Forelimb muscle (tissue), 1 donor: ENCODE measurements at regions not wholly inside any gene's neighbourhood (a gene's known extent, or its start where the extent isn't known, plus 50 kb on each side); places are given as distances from the start of the nearest gene placed in this dataset.
A peak's percentile ranks its signal among the peaks of the same experiment; 100 is the strongest.

Source experiments
- DNase-seq: peaks from one replicate; pipeline ENCODE4 v3.0.0-alpha.2; 2013; ENCODE audit warnings: low read depth

GRCh38 chr13:111038887-111039286 is 76.2 kb upstream of the ARHGEF7 start:
- no peak for DNase-seq

DNA sequence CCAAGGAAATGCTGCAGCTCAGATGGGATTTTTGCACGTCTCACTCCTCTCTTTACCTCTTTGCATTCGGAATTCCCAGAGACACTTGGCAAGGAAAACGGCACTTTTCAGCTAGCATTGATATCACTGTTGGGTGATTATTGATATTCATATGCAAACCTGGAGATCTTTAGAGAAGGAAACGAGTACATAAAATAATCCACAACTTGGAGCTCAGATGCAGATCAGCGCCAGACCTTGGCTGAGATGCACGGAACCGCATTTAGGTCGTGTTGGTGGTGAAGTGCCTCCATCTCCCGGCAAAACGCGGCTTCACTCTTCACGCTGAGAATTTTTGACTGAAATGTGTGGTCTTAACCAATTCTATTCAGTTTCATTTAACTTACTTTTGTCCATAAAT is 77.2 kb upstream of the ARHGEF7 start:
- no peak for DNase-seq

GRCh38 chr13:111036665-111037064 is 78.4 kb upstream of the ARHGEF7 start:
- DNase-seq = no peak

- DNase-seq = no peak
Observed at GRCh38 chr13:111035861-111036260, 79.2 kb upstream of the ARHGEF7 start.

- DNase-seq = no peak
Observed at GRCh38 chr13:111034811-111035210, 80.3 kb upstream of the ARHGEF7 start.

DNA sequence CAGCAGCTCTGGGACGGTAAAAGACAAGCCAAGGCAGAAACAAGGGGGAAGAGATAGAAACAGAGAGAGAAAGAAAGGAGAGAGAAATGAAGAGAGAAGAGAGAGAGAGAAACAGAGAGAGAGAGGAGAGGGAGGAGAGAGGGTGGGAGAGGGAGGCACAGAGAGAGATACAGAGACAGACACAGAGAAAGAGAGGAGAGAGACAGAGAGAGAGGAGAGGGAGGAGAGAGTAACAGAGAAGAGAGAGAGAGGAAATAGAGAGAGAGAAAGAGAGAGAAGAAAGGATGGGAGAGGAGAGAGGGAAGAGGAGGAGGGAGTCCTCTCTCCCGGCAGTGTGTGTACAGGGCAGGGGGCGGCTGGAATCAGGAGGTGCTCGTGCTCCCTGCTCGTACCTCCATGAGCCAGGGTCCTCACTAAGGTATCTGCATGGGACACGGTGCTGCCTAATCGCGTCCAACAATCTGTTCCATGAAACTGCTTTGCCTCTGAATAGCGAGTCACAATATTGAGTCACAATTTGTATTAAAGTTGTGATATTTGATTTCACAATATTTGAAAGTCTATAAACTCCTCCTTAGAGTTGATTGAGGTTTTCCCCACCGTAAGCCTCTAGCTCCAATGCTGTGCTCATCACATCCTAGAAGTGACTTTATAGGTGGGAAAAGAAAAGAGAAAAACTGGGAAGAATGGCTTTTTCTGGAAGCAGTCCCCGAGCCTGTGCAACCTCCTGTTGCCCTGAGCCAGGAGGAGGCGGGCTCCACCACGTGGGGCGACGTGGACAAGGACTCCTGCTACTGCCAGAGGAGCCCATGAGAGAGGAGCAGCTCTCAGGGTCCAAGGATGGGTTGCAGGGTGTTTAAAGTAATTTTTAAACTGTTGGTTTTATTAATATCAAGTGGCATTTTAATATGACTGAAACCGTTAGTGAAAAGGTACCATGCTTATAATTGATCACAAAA is 81.7 kb upstream of the ARHGEF7 start:
- no peak for DNase-seq

- DNase-seq = no peak
Observed at GRCh38 chr13:111031531-111031961, 83.6 kb upstream of the ARHGEF7 start.

- DNase-seq = no peak
Observed at GRCh38 chr13:111029957-111030609, 85.0 kb upstream of the ARHGEF7 start.

GRCh38 chr13:111027458-111028439 is 87.4 kb upstream of the ARHGEF7 start:
- no peak for DNase-seq

DNA sequence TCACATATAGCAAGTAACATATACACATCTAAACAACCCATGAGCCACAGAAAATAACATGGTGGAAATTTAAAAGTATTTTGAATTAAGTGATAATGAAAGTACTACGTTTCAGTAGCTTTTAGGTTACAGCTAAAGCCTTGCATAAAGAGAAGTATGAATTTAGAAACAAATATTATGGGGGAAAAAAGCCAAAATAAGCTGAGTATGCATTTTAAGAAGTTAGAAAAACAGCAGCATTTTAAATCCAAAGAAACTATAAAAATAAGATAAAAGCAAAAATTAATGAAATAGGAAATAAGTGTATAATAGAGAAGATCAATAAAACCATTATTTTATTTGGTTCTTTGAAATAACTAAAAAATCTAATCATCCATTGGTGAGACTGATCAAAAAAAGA is 89.8 kb upstream of the ARHGEF7 start:
- no peak for DNase-seq

DNA sequence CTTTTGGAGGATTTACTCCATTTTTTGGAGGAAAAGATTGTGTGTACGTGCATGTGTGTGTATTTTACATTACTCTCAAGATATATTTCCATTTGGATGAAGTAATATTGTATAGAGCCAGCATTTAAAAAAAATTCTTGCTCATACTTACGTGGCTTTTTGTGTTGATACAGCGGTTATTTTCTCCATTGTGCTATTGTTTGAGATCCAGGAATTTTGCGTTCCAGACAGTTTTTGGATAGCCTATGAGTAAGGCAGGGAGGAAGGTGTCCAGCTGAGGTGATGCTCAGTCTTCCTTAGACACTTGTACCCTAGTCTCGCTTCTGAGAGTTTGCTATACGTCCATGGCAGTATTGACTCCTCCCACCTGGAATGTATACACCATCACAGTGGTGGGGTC is 92.2 kb upstream of the ARHGEF7 start:
- DNase-seq = no peak

- no peak for DNase-seq
Observed at GRCh38 chr13:111022241-111022640, 92.9 kb upstream of the ARHGEF7 start.

DNA sequence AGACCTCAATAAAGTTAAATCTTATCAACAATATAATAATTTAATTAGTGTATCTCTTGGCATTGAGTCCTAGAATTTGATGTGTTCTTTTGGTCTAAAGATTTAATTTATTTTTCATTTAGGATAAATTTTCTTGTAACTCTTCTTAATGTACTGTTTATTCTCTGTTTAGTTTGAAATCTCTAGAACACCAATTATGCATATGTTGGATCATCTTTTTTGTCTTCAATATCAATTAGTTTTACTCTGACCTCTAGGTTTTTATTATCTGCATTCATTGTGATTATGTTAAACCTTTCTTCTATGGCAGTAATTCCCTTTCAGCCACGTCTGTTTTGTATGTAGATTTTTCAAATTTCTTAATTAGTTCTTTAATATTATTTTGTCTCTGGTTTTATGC is 93.8 kb upstream of the ARHGEF7 start:
- no peak for DNase-seq

GRCh38 chr13:111020546-111020945 is 94.6 kb upstream of the ARHGEF7 start:
- DNase-seq = no peak

- DNase-seq = no peak
Observed at GRCh38 chr13:111020021-111020420, 95.1 kb upstream of the ARHGEF7 start.

DNA sequence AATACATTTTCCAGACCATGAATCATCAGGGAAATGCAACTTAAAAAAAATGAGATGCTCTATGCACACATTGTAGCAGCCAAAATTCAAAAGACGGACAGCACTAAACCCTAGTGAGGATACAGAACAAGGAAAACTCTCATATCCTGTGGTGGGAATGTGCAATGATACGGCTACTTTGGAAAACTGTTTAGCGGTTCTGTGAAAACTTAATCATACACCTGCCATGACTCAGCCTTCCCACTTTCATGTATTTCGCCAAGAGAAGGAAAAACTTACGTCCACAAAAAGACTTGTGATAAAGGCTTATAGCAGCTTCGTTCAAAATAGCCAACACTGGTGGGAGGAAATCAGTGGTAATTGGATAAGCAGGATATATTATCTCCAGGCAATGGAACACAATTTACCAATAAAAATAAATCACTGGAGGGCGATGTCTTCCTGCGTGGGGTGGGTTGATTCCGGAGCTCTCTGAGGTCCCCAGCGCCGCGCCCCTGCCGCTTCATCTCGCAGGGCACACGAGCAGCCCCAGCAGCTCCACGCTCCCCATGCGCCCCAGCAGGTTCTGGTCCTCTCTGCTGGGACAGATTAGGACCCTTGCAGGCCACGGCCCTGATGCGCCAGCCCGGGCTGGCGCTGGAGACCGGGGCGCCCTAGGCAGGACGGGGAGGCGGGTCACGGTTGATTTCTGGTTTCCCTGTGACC is 97.2 kb upstream of the ARHGEF7 start:
- DNase-seq = no peak

DNA sequence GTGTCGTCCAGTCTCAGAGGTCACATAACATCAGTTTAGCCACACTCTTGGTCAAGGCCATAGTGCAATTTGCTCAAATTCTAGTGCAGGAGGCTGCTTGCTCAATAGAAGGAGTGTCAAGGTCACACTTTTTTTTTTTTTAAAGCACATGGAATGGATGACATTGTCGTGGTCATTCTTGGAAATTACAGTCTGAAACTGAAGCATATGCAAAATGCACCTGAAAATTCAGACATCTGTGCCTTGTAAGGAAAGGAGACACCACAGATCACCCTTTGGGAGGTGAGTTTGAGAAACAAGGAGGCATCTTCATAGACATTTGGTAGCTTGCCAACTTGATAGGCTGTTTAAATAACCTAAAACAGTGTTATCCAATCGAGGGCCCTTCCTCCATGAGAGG is 98.3 kb upstream of the ANKRD10 start:
- no peak for DNase-seq

DNA sequence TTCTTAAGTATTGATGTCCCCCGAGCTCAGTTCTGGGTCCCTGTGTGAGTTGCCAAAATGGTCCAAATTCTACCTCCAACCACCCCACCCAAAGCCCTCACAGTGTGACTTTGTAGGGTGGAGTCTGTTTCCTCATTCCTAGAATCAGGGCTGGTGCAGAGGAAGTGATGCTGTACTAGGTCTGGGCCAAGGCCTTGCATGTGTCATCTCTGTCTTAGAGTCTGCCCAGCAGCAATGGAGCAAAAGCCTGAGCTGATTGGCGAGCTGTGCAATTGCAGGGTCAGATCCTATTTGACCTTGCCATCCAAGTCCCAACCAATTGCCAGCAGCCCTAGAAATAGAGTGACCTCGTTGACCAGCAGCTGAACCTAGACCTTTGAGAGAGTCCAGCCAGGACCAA is 97.0 kb upstream of the ANKRD10 start:
- DNase-seq = no peak

DNA sequence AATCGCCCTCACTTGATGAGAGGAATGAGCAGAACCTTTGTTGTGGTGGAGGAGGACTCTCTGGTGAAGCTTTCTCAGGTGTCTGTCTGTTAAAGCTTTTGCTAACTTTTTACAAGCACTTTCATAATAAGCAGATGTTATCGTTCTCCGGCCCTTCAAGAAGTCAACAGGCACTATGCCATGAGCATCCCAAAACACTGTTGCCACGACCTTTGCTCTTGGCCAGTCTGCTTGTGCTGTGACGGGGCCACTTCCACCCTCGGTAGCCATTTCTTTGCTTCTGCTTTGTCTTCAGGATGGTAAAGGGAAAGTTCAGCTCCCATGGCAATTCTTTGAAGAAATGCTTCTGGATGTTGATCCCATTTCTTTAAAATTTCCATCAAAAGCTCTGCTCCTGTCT is 93.5 kb upstream of the ANKRD10 start:
- DNase-seq = no peak

DNA sequence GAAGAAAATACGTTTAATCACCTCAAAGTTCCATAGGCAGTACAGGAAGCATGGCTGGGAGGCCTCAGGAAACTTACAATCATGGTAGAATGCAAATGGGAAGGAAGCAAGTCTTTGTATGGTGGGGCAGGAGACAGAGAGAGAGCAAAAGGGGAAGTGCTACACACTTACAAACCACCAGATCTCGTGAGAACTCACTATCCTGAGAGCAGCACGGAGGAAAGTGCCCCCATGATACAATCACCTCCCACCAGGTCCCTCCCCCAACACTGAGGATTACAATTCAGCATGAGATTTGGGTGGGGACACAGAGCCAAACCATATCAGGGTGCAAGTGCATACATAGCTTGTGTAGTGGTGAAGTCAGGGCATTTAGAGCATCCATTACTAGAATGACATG is 92.3 kb upstream of the ANKRD10 start:
- no peak for DNase-seq

DNA sequence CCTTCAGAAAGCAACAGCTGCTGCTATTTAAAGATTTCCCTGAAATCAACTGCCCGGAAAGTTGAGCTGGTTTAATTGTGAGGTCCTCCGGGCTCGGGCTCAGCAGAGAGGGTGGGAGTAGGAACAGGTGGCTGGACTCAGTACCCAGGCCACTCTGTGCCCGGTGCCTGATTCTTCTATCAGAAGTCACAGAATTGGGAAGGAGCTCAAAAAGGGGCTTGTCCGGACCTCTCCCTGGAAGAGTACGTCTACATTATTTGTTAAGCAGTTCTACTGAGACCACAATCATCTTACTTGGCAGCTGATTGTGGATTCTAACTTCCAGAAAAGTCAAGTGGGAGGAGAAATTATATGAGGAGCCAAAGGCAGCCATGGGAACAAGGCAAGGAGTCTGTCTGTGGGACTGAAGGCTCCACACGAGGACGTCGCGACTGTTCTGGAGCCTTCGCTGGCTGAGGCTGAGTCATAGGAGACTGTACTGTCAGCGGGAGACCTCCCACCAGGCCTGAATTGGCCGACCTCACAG is 91.7 kb upstream of the ANKRD10 start:
- DNase-seq = peak; percentile 89
